MM.1S (cell line): ENCODE measurements at regions not wholly inside any gene's neighbourhood (a gene's known extent, or its start where the extent isn't known, plus 50 kb on each side); places are given as distances from the start of the nearest gene placed in this dataset.

Experiments
- EZH2 ChIP-seq: fragments of 300-600 bp; sonication (generic); optimal IDR thresholded peaks from 2 replicates; pipeline ENCODE3; 2017; ENCODE audit warnings: low read depth, mild to moderate bottlenecking, antibody characterized with exemption, low read length, mixed read lengths
- EZH2phosphoT487 ChIP-seq: fragments of 300-600 bp; sonication (generic); IDR thresholded peaks from 2 replicates; pipeline ENCODE4 v1.6.1; 2018; ENCODE audit warnings: antibody characterized with exemption, low read length
- TF ChIP-seq, protein P1 (sequence below): fragments of 300-600 bp; sonication (generic); IDR thresholded peaks from 2 replicates; pipeline ENCODE4 v1.5.1; 2016; ENCODE audit warnings: antibody characterized with exemption, low read length, mixed read lengths

- TF ChIP-seq, protein P1, sequence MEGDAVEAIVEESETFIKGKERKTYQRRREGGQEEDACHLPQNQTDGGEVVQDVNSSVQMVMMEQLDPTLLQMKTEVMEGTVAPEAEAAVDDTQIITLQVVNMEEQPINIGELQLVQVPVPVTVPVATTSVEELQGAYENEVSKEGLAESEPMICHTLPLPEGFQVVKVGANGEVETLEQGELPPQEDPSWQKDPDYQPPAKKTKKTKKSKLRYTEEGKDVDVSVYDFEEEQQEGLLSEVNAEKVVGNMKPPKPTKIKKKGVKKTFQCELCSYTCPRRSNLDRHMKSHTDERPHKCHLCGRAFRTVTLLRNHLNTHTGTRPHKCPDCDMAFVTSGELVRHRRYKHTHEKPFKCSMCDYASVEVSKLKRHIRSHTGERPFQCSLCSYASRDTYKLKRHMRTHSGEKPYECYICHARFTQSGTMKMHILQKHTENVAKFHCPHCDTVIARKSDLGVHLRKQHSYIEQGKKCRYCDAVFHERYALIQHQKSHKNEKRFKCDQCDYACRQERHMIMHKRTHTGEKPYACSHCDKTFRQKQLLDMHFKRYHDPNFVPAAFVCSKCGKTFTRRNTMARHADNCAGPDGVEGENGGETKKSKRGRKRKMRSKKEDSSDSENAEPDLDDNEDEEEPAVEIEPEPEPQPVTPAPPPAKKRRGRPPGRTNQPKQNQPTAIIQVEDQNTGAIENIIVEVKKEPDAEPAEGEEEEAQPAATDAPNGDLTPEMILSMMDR, result no peak
- TF ChIP-seq EZH2 (no peak), EZH2phosphoT487 (no peak)
Observed at GRCh38 chr12:126752021-126752420, 1514.9 kb upstream of the TMEM132C start.
